HFFc6 (cell line): ENCODE measurements at regions not wholly inside any gene's neighbourhood (a gene's known extent, or its start where the extent isn't known, plus 50 kb on each side); places are given as distances from the start of the nearest gene placed in this dataset.
"Not testable (repeated sequence)": the region's sequence is repeated elsewhere in the genome, so short reads cannot be mapped to it uniquely, and the experiment has no call there.

Experiments
- DNase-seq: peaks from one replicate; pipeline ENCODE4 v3.0.0-alpha.2; 2018
- H3K27ac Mint-ChIP-seq: 2 replicates; pipeline ENCODE4 v1.8.0; 2020; ENCODE audit warnings: mild to moderate bottlenecking, mixed read lengths
- H3K27me3 Mint-ChIP-seq: 2 replicates; pipeline ENCODE4 v1.8.0; 2021; ENCODE audit warnings: mild to moderate bottlenecking, moderate library complexity, mixed read lengths; ENCODE audit not compliant: insufficient read depth
- H3K36me3 Mint-ChIP-seq: 2 replicates; pipeline ENCODE4 v1.8.0; 2021; ENCODE audit warnings: low read depth, mixed read lengths
- H3K4me1 Mint-ChIP-seq: 2 replicates; pipeline ENCODE4 v1.8.0; 2020; ENCODE audit warnings: low read depth, mixed read lengths
- H3K4me3 Mint-ChIP-seq: 2 replicates; pipeline ENCODE4 v1.8.0; 2020; ENCODE audit warnings: mild to moderate bottlenecking, moderate library complexity, mixed read lengths
- H3K9me3 Mint-ChIP-seq: 2 replicates; pipeline ENCODE4 v1.8.0; 2020; ENCODE audit warnings: mild to moderate bottlenecking, mixed read lengths
- TF ChIP-seq, protein P1 (sequence below): fragments of 200-600 bp; sonication (generic); IDR thresholded peaks from 2 replicates; pipeline ENCODE4 v1.5.0; 2021; ENCODE audit warnings: antibody characterized with exemption, mild to moderate bottlenecking

GRCh38 chr16:13845232-13845631 is 74.7 kb upstream of the ERCC4 start:
- H3K27me3 Mint-ChIP-seq: peaks cover 3% of the 10 kb centered on the region; the same call in 1 of the 2 replicates

DNA sequence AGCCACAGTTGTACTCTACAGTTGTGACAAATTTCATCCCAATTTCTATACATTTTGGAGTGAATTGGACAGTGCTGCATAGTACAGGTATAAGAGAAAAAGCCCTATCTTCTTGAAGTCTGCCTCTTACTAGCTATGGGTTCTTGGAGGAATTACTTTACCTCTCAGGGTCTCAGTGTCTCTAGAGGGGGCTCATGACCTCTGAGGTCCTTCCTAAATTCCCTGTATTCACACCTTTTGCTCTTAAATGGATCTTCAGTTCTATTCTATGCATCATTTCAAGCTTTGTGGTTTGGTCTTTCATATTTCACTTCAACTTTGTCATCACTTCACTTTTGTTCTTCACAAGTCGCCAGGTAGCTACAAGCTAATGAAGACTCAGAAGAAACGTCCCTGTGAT is 71.2 kb upstream of the ERCC4 start:
- H3K36me3 Mint-ChIP-seq: no peaks in the 10 kb centered on the region
- no peak overlapping the region for H3K4me3 Mint-ChIP-seq
- no peaks in the 10 kb centered on the region for H3K4me1 Mint-ChIP-seq
- peaks cover 5% of the 10 kb centered on the region for H3K9me3 Mint-ChIP-seq
- peaks cover 2% of the 10 kb centered on the region; the same call in 1 of the 2 replicates for H3K27me3 Mint-ChIP-seq
- no peak overlapping the region for H3K27ac Mint-ChIP-seq
- TF ChIP-seq, protein P1, sequence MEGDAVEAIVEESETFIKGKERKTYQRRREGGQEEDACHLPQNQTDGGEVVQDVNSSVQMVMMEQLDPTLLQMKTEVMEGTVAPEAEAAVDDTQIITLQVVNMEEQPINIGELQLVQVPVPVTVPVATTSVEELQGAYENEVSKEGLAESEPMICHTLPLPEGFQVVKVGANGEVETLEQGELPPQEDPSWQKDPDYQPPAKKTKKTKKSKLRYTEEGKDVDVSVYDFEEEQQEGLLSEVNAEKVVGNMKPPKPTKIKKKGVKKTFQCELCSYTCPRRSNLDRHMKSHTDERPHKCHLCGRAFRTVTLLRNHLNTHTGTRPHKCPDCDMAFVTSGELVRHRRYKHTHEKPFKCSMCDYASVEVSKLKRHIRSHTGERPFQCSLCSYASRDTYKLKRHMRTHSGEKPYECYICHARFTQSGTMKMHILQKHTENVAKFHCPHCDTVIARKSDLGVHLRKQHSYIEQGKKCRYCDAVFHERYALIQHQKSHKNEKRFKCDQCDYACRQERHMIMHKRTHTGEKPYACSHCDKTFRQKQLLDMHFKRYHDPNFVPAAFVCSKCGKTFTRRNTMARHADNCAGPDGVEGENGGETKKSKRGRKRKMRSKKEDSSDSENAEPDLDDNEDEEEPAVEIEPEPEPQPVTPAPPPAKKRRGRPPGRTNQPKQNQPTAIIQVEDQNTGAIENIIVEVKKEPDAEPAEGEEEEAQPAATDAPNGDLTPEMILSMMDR: no peak
- no peak for DNase-seq

More at GRCh38 chr16:13845232-13845631, 74.7 kb upstream of the ERCC4 start:
- DNase-seq: no peak
- Mint-ChIP-seq H3K4me3 (no peak overlapping the region), H3K36me3 (no peaks in the 10 kb centered on the region), H3K27ac (no peak overlapping the region), H3K9me3 (no peaks in the 10 kb centered on the region; the same call in 1 of the 2 replicates), H3K4me1 (no peaks in the 10 kb centered on the region)
- TF ChIP-seq, protein P1: no peak

- H3K27ac Mint-ChIP-seq, H3K36me3 Mint-ChIP-seq, H3K27me3 Mint-ChIP-seq, DNase-seq, H3K4me3 Mint-ChIP-seq, H3K9me3 Mint-ChIP-seq, H3K4me1 Mint-ChIP-seq: not testable (repeated sequence)
These were observed 69.8 kb upstream of the ERCC4 start for GRCh38 chr16:13850173-13850572.

DNA sequence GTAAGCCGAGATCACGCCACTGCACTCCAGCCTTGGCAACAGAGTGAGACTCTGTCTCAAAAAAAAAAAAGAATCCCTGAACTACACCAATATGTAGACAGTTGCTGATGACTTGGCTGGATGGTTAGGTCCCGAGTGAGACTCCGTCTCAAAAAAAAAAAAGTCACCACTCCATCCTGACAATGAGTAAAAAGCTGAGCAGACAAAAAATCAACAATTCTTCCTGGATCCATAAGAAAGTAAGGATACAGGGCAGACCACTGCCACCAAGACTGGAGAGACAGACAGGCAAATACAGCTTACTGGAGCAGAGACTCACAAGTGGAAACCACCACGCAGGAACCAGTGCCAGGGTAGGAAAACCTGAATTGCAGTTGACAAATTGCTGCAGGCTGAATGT is 67.1 kb upstream of the ERCC4 start:
- H3K4me3 Mint-ChIP-seq: no peak overlapping the region
- H3K9me3 Mint-ChIP-seq: peaks cover 5% of the 10 kb centered on the region
- H3K27me3 Mint-ChIP-seq: peaks cover 7% of the 10 kb centered on the region
- H3K36me3 Mint-ChIP-seq: no peaks in the 10 kb centered on the region
- H3K27ac Mint-ChIP-seq: no peak overlapping the region
- H3K4me1 Mint-ChIP-seq: no peaks in the 10 kb centered on the region
- TF ChIP-seq, protein P1: no peak
- no peak for DNase-seq

- no peak for DNase-seq
- Mint-ChIP-seq H3K27me3 (peaks cover 7% of the 10 kb centered on the region), H3K27ac (no peak overlapping the region), H3K4me1 (no peaks in the 10 kb centered on the region), H3K4me3 (no peak overlapping the region), H3K36me3 (no peaks in the 10 kb centered on the region), H3K9me3 (peaks cover 3% of the 10 kb centered on the region)
- TF ChIP-seq, protein P1: no peak
These were observed 63.6 kb upstream of the ERCC4 start for GRCh38 chr16:13856398-13856797.

- Mint-ChIP-seq H3K4me1 (no peaks in the 10 kb centered on the region), H3K27ac (no peak overlapping the region), H3K36me3 (no peaks in the 10 kb centered on the region), H3K27me3 (peaks cover 7% of the 10 kb centered on the region), H3K4me3 (no peak overlapping the region), H3K9me3 (no peaks in the 10 kb centered on the region)
- TF ChIP-seq, protein P1: no peak
- no peak for DNase-seq
These were observed 63.0 kb upstream of the ERCC4 start for GRCh38 chr16:13856811-13857511.
